ENCODE measurements at regions not wholly inside any gene's neighbourhood (a gene's known extent, or its start where the extent isn't known, plus 50 kb on each side); places are given as distances from the start of the nearest gene placed in this dataset.

DNA sequence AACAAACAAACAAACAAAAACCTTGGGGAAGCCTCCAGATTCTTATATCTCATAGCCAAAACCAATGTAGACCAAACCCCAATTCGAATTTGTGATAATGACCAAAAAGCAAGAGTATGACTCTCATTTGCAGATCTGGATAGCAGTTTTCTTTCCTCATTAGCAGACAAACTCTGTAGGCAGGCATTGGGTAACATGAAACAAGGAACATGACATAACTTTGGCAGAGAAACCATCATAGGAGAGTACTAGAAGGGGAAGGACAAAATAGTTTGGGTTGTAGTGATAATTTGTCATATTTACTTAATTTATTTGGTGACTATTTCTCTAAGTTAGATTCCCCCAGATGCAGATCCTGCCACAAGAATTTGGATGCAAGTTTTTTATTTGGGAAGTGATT, 187.8 kb downstream of the MID1IP1 start:
- ChIA-PET CTCF (no interaction called here), POLR2A (ENCODE audit: unreplicated experiment) (no interaction called here)
- H3K9me1 ChIP-seq (ENCODE audit: insufficient read depth, low read length): no peaks in the 10 kb centered on the region
- no peak overlapping the region for H3K4me3 ChIP-seq (ENCODE audit: insufficient read depth, low read depth, low read length)
- no peak overlapping the region for H3K9ac ChIP-seq (ENCODE audit: low read depth, low read length)
- H4K5ac ChIP-seq (ENCODE audit: low read depth, low read length): no peak overlapping the region
- H3K23ac ChIP-seq (ENCODE audit: low read depth, low read length): no peak overlapping the region
- H3K27me3 ChIP-seq (ENCODE audit: control insufficient read depth, insufficient read depth, low read length): peaks cover 7% of the 10 kb centered on the region
- H3K14ac ChIP-seq (replicated peaks; ENCODE audit: low read depth, low read length): no peak overlapping the region
- no peaks in the 10 kb centered on the region for H3K79me1 ChIP-seq (ENCODE audit: low read depth in 1 of 2, low read length in 2 of 2)
- H2AK5ac ChIP-seq (ENCODE audit: low read depth, low read length): no peak overlapping the region
- no peak overlapping the region for H4K91ac ChIP-seq (ENCODE audit: insufficient read depth, low read depth, low read length)
- H2BK20ac ChIP-seq (ENCODE audit: low read depth, low read length): no peak overlapping the region
- H2AK9ac ChIP-seq (replicated peaks; ENCODE audit: low read depth, low read length, poor library complexity): no peak overlapping the region
- H3K4ac ChIP-seq (ENCODE audit: low read depth, low read length): no peak overlapping the region
- H3K27ac ChIP-seq (ENCODE audit: insufficient read depth, low read length): no peak overlapping the region
- BruUV-seq (replicated peaks): no TSS peak
- no peak overlapping the region for H3K18ac ChIP-seq (ENCODE audit: low read depth, low read length)
- H3K4me2 ChIP-seq (ENCODE audit: low read depth, low read length): no peak overlapping the region
- H2AFZ ChIP-seq (replicated peaks; ENCODE audit: low read length, poor library complexity): no peak overlapping the region
- H3K4me1 ChIP-seq (ENCODE audit: control insufficient read depth, insufficient read depth, low read length): no peaks in the 10 kb centered on the region
- H2BK120ac ChIP-seq (ENCODE audit: low read depth, low read length): no peak overlapping the region
- dilution Hi-C loops (cut with HindIII; ENCODE audit: low sequenced_read_pairs, unreplicated experiment): no loop called here
- in situ Hi-C loops (cut with MboI; ENCODE audit: low sequenced_read_pairs): no loop called here
- WGBS, 2 experiments (ENCODE audit: extremely low coverage in 2 of 2, insufficient read length in 1 of 2): no CpG with 5 or more reads among the region's 1 CpG
- H4K20me1 ChIP-seq (ENCODE audit: insufficient read depth, low read length): no peaks in the 10 kb centered on the region
- H3K9me3 ChIP-seq (ENCODE audit: control insufficient read depth, insufficient read depth, low read length): no peaks in the 10 kb centered on the region
- H3K36me3 ChIP-seq (ENCODE audit: control insufficient read depth, insufficient read depth, low read length): no peaks in the 10 kb centered on the region
- TF ChIP-seq FOS (IDR thresholded peaks at IDR 0.05; ENCODE audit: low read depth, low read length) (no peak), CEBPB (IDR thresholded peaks at IDR 0.05; ENCODE audit: low read depth, low read length) (no peak), RCOR1 (IDR thresholded peaks at IDR 0.05; ENCODE audit: insufficient replicate concordance, low read length) (no peak), BHLHE40 (IDR thresholded peaks at IDR 0.05; ENCODE audit: low read depth, low read length) (no peak), MAZ (IDR thresholded peaks at IDR 0.05; ENCODE audit: borderline replicate concordance, low read depth, low read length) (no peak), RFX5 (IDR thresholded peaks at IDR 0.05; ENCODE audit: low read depth, low read length) (no peak), MXI1 (IDR thresholded peaks at IDR 0.05; ENCODE audit: borderline replicate concordance, low read depth, low read length) (no peak), RAD21 (IDR thresholded peaks at IDR 0.05; ENCODE audit: low read length) (no peak), MAFK (IDR thresholded peaks at IDR 0.05; ENCODE audit: low read depth, low read length) (no peak), NFE2L2 (IDR thresholded peaks at IDR 0.05; ENCODE audit: low read depth, low read length) (no peak), ELK1 (IDR thresholded peaks at IDR 0.05; ENCODE audit: borderline replicate concordance, low read depth, low read length) (no peak), CHD1 (IDR thresholded peaks at IDR 0.05; ENCODE audit: low read depth, low read length) (no peak), USF2 (IDR thresholded peaks at IDR 0.05; ENCODE audit: low read depth, low read length) (no peak), SMC3 (IDR thresholded peaks at IDR 0.05; ENCODE audit: low read depth, low read length) (no peak), POLR2A (IDR thresholded peaks at IDR 0.05; ENCODE audit: low read depth, low read length) (no peak)
- TF ChIP-seq, protein P1, sequence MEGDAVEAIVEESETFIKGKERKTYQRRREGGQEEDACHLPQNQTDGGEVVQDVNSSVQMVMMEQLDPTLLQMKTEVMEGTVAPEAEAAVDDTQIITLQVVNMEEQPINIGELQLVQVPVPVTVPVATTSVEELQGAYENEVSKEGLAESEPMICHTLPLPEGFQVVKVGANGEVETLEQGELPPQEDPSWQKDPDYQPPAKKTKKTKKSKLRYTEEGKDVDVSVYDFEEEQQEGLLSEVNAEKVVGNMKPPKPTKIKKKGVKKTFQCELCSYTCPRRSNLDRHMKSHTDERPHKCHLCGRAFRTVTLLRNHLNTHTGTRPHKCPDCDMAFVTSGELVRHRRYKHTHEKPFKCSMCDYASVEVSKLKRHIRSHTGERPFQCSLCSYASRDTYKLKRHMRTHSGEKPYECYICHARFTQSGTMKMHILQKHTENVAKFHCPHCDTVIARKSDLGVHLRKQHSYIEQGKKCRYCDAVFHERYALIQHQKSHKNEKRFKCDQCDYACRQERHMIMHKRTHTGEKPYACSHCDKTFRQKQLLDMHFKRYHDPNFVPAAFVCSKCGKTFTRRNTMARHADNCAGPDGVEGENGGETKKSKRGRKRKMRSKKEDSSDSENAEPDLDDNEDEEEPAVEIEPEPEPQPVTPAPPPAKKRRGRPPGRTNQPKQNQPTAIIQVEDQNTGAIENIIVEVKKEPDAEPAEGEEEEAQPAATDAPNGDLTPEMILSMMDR (conservative IDR thresholded peaks at IDR 0.05; ENCODE audit: low read depth, low read length): no peak
- no peak overlapping the region for H2BK5ac ChIP-seq (ENCODE audit: low read depth, low read length, poor library complexity, severe bottlenecking)
- no peak overlapping the region for H3K56ac ChIP-seq (ENCODE audit: extremely low read depth, insufficient read depth, low read length)
- no peak for ATAC-seq (ENCODE audit: low read depth)
- no peak overlapping the region for H2BK15ac ChIP-seq (ENCODE audit: low read depth, low read length)
- intact Hi-C loops (cut with micrococcal nuclease): no loop called here
- H4K8ac ChIP-seq (ENCODE audit: low read depth in 2 of 2, low read length in 2 of 2): no peak overlapping the region
- DNase-seq: no peak

All from IMR-90 (cell line).